ENCODE measurements at regions not wholly inside any gene's neighbourhood (a gene's known extent, or its start where the extent isn't known, plus 50 kb on each side); places are given as distances from the start of the nearest gene placed in this dataset.

DNA sequence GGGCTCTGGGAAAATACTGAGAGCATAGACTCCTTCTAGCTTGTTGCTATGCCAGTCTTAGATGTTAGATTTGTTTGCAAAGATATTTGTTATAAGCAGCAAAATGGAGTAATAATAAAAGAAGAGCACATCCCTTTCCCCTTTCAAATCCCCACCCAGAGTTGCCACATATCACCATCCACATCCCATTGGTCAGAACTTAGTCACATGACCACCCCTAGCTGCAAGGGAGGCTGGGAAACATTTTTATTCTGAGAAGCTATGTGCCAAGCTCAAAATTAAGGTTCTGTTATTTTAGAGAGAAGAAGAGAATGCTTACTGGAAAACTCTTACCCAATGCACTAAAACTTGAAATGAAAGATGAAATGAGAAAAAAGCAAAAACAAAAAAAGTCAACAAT is 193.9 kb upstream of the MVB12B start:
- TF ChIP-seq SIN3A (IDR thresholded peaks at IDR 0.05; ENCODE audit: borderline replicate concordance, insufficient read depth, low read length) = no peak
- TF ChIP-seq POLR2AphosphoS5 (IDR thresholded peaks at IDR 0.05; ENCODE audit: low read depth, low read length) = no peak
- TF ChIP-seq TAF1 (IDR thresholded peaks at IDR 0.05; ENCODE audit: borderline replicate concordance, insufficient read depth, low read length) = no peak
- TF ChIP-seq FOXP2 (optimal IDR thresholded peaks at IDR 0.05; ENCODE audit: borderline replicate concordance, extremely low read depth, extremely low read length, insufficient read depth) = no peak

DNA sequence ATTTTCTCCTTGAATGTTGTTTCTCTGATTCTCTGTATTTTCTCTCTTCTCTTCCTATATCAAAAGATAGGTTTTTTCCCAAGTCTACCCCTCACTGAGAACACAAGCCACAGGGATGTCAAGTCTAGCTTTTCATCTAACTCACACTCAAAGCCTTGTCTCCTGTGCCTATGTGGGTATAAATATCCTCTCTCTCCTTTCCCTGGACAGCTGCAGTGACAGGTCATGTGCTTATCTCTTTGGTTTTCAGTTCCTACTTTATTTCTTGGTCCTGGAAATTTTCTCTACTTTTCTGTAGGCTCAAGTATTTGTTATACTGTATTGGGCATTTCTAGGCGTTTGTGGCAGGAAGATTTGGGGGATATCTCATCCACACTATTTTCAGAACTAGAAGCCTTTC is 182.4 kb upstream of the MVB12B start:
- TF ChIP-seq POLR2AphosphoS5 (IDR thresholded peaks at IDR 0.05; ENCODE audit: low read depth, low read length) (no peak), SIN3A (IDR thresholded peaks at IDR 0.05; ENCODE audit: borderline replicate concordance, insufficient read depth, low read length) (no peak), TAF1 (IDR thresholded peaks at IDR 0.05; ENCODE audit: borderline replicate concordance, insufficient read depth, low read length) (no peak), FOXP2 (optimal IDR thresholded peaks at IDR 0.05; ENCODE audit: borderline replicate concordance, extremely low read depth, extremely low read length, insufficient read depth) (no peak)
- TF ChIP-seq, protein P1, sequence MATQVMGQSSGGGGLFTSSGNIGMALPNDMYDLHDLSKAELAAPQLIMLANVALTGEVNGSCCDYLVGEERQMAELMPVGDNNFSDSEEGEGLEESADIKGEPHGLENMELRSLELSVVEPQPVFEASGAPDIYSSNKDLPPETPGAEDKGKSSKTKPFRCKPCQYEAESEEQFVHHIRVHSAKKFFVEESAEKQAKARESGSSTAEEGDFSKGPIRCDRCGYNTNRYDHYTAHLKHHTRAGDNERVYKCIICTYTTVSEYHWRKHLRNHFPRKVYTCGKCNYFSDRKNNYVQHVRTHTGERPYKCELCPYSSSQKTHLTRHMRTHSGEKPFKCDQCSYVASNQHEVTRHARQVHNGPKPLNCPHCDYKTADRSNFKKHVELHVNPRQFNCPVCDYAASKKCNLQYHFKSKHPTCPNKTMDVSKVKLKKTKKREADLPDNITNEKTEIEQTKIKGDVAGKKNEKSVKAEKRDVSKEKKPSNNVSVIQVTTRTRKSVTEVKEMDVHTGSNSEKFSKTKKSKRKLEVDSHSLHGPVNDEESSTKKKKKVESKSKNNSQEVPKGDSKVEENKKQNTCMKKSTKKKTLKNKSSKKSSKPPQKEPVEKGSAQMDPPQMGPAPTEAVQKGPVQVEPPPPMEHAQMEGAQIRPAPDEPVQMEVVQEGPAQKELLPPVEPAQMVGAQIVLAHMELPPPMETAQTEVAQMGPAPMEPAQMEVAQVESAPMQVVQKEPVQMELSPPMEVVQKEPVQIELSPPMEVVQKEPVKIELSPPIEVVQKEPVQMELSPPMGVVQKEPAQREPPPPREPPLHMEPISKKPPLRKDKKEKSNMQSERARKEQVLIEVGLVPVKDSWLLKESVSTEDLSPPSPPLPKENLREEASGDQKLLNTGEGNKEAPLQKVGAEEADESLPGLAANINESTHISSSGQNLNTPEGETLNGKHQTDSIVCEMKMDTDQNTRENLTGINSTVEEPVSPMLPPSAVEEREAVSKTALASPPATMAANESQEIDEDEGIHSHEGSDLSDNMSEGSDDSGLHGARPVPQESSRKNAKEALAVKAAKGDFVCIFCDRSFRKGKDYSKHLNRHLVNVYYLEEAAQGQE (IDR thresholded peaks at IDR 0.05; ENCODE audit: insufficient read depth in 1 of 2, low read depth in 2 of 2, low read length in 2 of 2) = no peak

DNA sequence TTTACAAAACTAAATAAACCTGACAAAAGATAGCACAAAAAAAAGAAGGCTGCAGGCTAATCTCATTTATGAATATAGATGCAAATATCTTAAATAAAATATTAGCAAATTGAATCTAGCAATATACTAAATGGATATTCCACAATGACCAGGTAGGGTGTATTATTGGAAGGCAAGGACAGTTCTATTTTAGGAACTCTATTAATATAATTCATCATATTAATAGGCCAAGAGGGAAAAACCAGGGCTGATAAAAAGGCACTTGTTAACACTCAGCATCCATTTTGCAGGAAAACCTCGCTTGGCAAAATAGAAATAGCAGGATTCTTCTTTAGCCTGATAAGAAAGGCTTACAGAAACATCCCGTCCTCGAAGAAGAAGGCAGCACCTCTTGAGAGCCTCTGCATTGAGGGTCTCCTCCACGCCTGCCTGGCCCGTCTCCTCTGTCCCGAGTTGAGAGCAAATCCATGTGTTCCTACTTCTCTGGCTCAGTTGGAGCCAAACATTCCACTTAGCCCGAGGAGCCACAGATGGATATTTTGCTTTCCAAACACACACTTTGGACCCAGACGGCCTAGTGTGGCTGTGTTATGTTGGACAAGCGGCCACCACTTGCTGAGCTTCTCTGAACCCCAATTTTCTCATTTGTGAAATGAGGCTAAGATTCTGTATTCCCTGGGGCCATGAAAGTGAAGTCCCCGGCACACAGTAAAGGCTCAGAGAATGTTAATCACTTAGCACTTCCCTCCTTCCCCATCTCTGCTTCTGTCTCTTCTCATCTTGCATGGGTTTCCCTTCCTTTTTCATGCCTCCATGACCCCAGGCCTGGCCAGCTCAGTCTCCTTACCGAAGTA is 181.8 kb upstream of the MVB12B start:
- TF ChIP-seq FOXP2 (optimal IDR thresholded peaks at IDR 0.05; ENCODE audit: borderline replicate concordance, extremely low read depth, extremely low read length, insufficient read depth) = no peak
- TF ChIP-seq, protein P1 (IDR thresholded peaks at IDR 0.05; ENCODE audit: insufficient read depth in 1 of 2, low read depth in 2 of 2, low read length in 2 of 2) = no peak
- no peak for TF ChIP-seq POLR2AphosphoS5 (IDR thresholded peaks at IDR 0.05; ENCODE audit: low read depth, low read length)
- TF ChIP-seq TAF1 (IDR thresholded peaks at IDR 0.05; ENCODE audit: borderline replicate concordance, insufficient read depth, low read length) = no peak
- TF ChIP-seq SIN3A (IDR thresholded peaks at IDR 0.05; ENCODE audit: borderline replicate concordance, insufficient read depth, low read length) = no peak

DNA sequence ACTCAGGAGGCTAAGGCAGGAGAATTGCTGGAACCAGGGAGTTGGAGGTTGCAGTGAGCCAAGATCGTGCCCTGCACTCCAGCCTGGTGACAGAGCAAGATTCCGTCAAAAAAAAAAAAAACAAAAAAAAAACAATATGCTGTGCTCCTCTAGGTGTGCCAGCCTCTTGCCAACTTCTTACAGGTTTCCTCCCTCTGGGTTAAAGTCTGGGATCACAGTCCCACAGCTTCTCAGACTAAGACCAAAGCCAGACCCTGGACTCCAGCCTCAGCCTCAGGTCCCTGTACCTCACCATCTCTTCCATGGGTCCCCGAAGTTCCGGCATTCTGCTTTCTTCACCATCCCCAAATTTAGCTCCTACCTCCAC is 180.8 kb upstream of the MVB12B start:
- TF ChIP-seq SIN3A (IDR thresholded peaks at IDR 0.05; ENCODE audit: borderline replicate concordance, insufficient read depth, low read length) (no peak), FOXP2 (optimal IDR thresholded peaks at IDR 0.05; ENCODE audit: borderline replicate concordance, extremely low read depth, extremely low read length, insufficient read depth) (no peak), POLR2AphosphoS5 (IDR thresholded peaks at IDR 0.05; ENCODE audit: low read depth, low read length) (no peak), TAF1 (IDR thresholded peaks at IDR 0.05; ENCODE audit: borderline replicate concordance, insufficient read depth, low read length) (no peak)
- TF ChIP-seq, protein P1 (IDR thresholded peaks at IDR 0.05; ENCODE audit: insufficient read depth in 1 of 2, low read depth in 2 of 2, low read length in 2 of 2) = no peak

DNA sequence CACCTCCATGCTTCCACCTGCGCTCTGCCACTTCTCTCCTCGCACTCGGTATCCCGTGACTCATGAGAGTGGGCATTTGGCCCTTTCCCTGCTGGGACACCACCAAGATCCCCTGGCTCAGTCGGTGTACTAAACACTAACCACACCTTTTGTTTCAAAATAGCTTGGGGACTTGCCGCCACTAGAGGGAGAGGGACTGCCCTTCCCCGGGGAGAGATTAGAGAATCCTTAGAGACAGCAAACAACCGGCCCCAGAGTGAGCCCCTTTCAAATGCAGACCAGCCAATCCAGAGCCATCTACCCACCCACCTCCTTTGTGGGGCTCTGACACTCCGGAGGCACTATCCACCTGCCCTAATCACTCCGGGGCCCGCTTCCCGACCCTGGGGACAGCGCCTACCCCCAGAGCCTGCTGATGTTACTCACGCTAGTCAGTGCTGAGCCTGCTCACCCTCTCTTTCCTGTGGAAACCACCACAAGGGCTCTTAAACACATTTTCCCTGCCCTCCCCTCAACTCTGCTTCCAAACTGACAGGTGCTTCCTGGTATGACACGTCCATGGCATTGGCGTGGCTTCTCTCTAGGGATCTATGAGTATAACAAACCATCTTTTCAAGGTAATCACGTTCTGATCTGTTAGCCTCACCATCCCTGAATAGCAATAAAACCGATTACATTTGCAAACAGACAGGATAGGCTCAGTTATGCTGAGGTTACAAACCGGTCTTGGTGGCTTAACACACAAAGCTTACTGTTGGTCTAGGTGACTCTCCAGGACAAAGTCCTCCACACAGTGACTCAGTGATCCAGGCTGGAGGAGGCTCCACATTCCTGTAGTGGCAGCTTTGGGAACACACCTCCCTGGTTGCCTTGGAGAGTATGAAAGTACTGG is 180.1 kb upstream of the MVB12B start:
- no peak for TF ChIP-seq TAF1 (IDR thresholded peaks at IDR 0.05; ENCODE audit: borderline replicate concordance, insufficient read depth, low read length)

Measured in PFSK-1 (cell line).